ENCODE measurements at regions not wholly inside any gene's neighbourhood (a gene's known extent, or its start where the extent isn't known, plus 50 kb on each side); places are given as distances from the start of the nearest gene placed in this dataset.

GRCh38 chr3:8365541-8365940 is 136.1 kb upstream of the LMCD1 start:
- DNase-seq: no peak

- no peak for DNase-seq
These were observed 135.3 kb upstream of the LMCD1 start for GRCh38 chr3:8366219-8366810.

- DNase-seq: no peak
These were observed 133.0 kb upstream of the LMCD1 start for GRCh38 chr3:8368598-8368997.

GRCh38 chr3:8369638-8370037 is 132.0 kb upstream of the LMCD1 start:
- no peak for DNase-seq

- no peak for DNase-seq
These were observed 130.5 kb upstream of the LMCD1 start for GRCh38 chr3:8371085-8371551.

- no peak for DNase-seq
These were observed 129.6 kb upstream of the LMCD1 start for GRCh38 chr3:8371960-8372463.

GRCh38 chr3:8380904-8381704 is 120.5 kb upstream of the LMCD1 start:
- DNase-seq: no peak

GRCh38 chr3:8385848-8386620 is 115.6 kb upstream of the LMCD1 start:
- no peak for DNase-seq

GRCh38 chr3:8387571-8387970 is 114.1 kb upstream of the LMCD1 start:
- DNase-seq: no peak

GRCh38 chr3:8399686-8400085 is 101.9 kb upstream of the LMCD1 start:
- no peak for DNase-seq

- no peak for DNase-seq
These were observed 100.7 kb upstream of the LMCD1 start for GRCh38 chr3:8400911-8401310.

GRCh38 chr3:8403996-8404395 is 97.6 kb upstream of the LMCD1 start:
- no peak for DNase-seq

- no peak for DNase-seq
These were observed 96.5 kb upstream of the LMCD1 start for GRCh38 chr3:8405144-8405543.

GRCh38 chr3:8406479-8406878 is 95.1 kb upstream of the LMCD1 start:
- DNase-seq: no peak

GRCh38 chr3:8413337-8413926 is 88.2 kb upstream of the LMCD1 start:
- DNase-seq: no peak

GRCh38 chr3:8416965-8417364 is 84.7 kb upstream of the LMCD1 start:
- no peak for DNase-seq

- DNase-seq: no peak
These were observed 81.0 kb upstream of the LMCD1 start for GRCh38 chr3:8420612-8421011.

- no peak for DNase-seq
These were observed 80.4 kb upstream of the LMCD1 start for GRCh38 chr3:8421267-8421666.

GRCh38 chr3:8421711-8422110 is 79.9 kb upstream of the LMCD1 start:
- no peak for DNase-seq

- no peak for DNase-seq
These were observed 78.3 kb upstream of the LMCD1 start for GRCh38 chr3:8423307-8423706.

GRCh38 chr3:8424281-8424680 is 77.3 kb upstream of the LMCD1 start:
- DNase-seq: no peak

- no peak for DNase-seq
These were observed 64.8 kb upstream of the LMCD1 start for GRCh38 chr3:8436661-8437287.

Data from COR-L47 (cell line).